Stimulated activated CD4-positive, alpha-beta T cell treated with anti-CD3 and anti-CD28 coated beads, Interleukin-1b, Interleukin-23, amount 100 ng/mL, for 48 hours (primary cell): ENCODE measurements at regions not wholly inside any gene's neighbourhood (a gene's known extent, or its start where the extent isn't known, plus 50 kb on each side); places are given as distances from the start of the nearest gene placed in this dataset.
"Not testable (repeated sequence)": the region's sequence is repeated elsewhere in the genome, so short reads cannot be mapped to it uniquely, and the experiment has no call there.

ENCODE experiments used
- DNase-seq: peaks from one replicate; pipeline ENCODE4 v3.0.0-alpha.2; 2020

DNA sequence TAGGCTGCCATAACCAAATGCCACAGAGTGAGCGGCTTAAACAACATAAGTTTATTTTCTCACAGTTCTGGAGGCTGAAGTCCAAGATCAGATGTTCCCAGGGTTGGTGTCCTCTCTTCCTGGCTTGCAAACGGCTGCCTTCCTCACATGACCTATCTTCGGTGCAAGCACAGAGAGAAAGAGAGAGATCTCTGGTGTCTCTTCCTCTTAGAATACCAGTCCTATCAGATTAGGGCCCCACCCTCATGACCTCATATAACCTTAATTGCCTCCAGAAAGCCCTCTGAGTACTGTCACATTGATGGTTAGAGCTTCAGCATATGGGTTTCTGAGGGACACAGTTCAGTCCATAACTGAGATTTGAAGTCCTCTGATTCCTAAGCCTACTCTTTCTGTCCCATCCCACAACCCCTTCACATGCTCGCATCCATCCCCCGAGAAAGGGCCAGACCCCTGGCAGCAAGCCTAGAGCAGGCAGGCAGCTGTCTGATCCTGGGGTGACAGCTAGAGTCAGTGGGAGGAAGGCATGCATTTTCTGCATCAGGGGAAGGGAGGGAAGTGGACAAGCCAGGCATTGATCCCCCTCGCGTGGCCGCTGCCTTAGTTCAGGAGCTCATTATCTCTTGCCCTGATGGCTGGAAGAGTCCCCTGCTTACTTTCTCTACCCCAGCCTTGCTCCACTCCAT is 114.1 kb downstream of the FAR1 start:
- no peak for DNase-seq

- no peak for DNase-seq
These were observed 116.0 kb downstream of the FAR1 start for GRCh38 chr11:13784441-13784840.

DNA sequence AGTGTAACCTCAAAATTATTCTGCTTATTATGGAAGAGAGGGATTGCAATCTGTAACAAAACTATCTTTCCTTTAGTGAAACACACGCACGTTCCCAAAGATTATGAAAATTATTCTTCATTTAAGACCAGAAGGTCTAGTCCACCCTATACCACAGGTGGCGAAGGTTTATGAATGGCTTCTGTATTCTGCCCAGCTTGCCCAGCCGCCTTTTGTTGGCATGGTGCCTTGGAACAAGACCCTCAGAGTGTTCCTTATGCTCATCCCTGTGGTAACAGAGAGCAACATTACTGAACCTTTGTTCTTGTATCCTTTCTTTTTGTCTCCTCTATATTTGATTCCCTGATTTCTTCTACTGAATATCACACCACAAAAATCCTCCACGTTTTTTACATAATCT is 116.4 kb downstream of the FAR1 start:
- DNase-seq: no peak

DNA sequence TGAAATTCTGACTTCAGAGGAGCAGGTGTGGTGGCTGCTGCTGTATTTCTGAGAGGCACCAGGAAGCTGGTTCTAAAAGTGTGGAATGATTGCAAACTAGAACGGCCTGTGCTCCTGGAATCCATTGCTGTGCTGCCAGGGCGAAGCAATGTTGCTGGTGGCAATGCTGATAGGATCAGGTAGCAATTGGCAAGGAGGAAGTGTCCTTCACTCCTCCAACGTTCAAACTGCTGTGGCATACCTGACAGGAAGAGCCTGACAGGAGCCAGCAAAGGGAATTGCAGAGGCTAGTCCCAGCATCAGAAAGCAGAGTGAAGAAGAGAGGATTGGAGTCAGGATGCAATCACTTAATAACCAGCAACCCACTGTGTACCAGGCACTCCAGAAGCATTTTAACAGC is 118.2 kb downstream of the FAR1 start:
- DNase-seq: no peak

GRCh38 chr11:13797616-13798015 is 129.1 kb downstream of the FAR1 start:
- DNase-seq: not testable (repeated sequence)

DNA sequence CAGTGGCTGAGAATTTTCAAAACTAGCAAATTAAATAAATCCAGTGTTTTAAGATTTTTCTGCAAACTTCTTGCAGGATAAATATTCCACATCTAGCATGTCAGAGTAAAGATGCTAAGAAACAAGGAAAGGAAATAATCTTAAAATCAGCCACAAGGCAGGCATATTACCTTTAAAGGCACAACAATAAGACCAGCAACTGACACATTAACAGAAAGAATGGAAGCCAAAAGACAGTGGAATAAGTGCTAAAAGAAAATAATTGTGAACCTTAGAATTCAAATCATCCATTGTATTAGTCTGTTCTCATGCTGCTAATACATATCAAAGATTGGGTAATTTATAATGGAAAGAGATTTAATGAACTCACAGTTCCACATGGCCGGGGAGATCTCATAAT is 132.4 kb downstream of the FAR1 start:
- no peak for DNase-seq

GRCh38 chr11:13818325-13818724 is 144.2 kb upstream of the SPON1 start:
- DNase-seq: no peak

GRCh38 chr11:13826505-13827278 is 135.8 kb upstream of the SPON1 start:
- DNase-seq: no peak

GRCh38 chr11:13831696-13832095 is 130.8 kb upstream of the SPON1 start:
- DNase-seq: no peak

- no peak for DNase-seq
These were observed 128.1 kb upstream of the SPON1 start for GRCh38 chr11:13834463-13834862.

- DNase-seq: no peak
These were observed 125.9 kb upstream of the SPON1 start for GRCh38 chr11:13836666-13837065.

DNA sequence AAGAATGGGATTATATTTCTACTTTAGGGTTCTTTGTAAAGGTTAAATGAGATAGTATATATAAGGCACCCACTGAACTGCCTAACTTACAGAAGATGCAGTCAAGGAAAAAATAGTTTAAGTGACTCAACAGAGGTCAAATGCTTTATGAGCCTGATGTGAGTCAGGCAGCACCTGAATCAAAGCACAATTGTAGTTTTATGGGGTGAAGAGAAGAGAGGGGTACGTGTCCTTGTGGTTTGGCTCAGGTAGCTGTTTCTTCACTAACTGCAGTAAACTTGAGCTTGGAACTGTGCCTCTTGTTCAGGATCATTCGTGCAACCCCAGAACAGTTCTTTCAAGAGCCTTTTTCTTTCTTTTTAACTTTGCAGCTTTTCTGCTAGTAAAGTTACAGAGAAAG is 125.2 kb upstream of the SPON1 start:
- DNase-seq: no peak

- no peak for DNase-seq
These were observed 121.1 kb upstream of the SPON1 start for GRCh38 chr11:13841393-13841792.

DNA sequence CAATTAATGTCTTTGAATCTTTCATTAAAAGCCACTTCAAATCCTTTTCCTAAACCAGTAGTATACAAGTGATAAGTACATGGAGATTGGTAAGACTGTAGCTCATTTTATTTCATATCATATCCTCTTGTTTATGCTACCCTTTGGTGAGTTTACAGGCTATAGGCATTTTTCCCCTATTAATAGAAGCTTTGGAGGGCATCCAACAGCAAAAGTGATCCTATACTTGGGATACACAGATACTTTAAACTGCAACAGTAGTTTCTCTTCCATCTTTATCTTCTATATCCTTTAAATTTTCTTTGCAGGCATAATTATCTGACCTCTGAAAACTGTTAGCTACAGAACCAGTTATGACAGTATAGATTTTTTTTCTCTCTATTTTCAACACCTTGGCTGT is 114.5 kb upstream of the SPON1 start:
- no peak for DNase-seq

GRCh38 chr11:13850231-13851005 is 112.1 kb upstream of the SPON1 start:
- no peak for DNase-seq

- DNase-seq: no peak
These were observed 110.8 kb upstream of the SPON1 start for GRCh38 chr11:13851691-13852090.

DNA sequence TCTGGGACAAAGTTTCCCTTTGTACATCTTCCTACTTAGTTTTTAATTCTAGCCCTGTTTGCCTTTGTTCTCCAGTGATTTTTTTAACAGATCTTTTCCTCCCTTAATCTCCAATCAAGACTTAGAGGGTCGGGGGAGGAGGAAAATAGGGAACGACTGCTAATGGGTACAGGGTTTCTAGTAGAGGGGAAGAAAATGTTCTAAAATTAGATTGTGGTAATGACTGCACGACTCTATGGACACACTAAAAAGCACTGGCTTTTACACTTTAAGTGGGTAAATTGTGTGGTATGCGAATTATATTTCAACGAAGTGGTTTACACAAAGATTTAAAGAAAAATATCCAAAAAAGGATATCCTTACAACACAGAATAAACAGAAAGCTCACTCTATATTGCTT is 110.0 kb upstream of the SPON1 start:
- no peak for DNase-seq

DNA sequence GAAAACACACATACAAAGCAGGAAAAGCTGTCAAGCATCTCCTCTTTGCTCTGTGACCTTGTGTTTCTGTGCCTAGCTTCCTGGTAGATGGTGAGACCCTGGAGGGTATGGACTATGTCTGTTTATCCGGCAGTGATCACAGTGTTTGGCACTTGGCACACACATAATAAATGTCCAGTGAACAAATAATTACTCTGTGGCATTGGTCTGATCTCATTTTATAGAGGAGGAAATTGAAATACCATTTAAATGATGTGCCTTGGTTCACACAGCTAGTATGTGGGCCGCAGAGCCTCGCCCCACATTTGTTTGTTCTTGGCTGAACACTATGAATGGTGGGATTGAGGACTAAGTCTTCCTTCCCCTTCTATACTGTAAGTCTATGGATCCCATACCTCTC is 104.7 kb upstream of the SPON1 start:
- DNase-seq: no peak

DNA sequence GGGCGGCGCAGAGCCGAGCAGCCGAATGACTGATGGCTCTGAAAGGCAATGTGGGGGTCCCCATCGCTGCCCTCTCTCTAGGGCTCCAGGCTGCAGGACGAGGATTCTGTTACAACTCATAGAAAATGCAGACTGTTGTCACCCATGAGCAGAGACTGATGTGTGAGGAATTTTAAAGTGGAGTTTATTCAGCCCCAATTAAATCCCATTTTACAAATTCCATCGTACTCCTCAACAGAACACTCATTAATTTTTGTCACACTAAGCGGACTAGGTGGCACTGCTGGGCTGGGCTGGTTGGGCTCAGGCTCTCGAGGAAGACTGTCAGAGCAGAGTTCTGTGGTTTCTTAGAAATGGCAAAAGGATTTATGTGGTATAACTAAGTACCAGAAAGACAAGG is 102.6 kb upstream of the SPON1 start:
- DNase-seq: no peak

GRCh38 chr11:13861411-13861810 is 101.1 kb upstream of the SPON1 start:
- DNase-seq: no peak

DNA sequence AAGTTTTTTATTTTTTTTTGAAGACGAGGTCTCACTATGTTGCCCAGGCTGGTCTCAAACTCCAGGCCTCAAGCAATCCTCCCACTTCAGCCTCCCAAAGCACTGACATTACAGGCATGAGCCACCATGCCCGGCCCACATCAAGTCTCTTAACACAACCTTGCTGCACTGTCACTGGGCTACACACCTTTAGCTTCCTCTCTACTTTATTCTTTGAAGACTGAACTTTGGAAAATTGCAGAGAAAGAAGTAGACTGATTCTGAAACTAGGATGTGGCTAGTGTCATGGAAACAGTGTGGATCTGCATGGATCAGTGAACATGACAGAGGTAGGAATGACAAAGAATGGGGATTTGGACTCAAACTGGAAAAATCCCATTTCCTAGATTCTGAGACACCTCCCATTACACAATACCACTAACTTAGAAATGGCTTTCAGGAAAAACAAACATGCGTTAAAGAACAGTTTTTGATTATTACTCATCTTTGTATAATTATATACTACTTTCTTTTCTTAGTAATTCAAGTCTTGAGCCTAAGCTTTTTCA is 99.6 kb upstream of the SPON1 start:
- no peak for DNase-seq

GRCh38 chr11:13868710-13869397 is 93.7 kb upstream of the SPON1 start:
- no peak for DNase-seq

DNA sequence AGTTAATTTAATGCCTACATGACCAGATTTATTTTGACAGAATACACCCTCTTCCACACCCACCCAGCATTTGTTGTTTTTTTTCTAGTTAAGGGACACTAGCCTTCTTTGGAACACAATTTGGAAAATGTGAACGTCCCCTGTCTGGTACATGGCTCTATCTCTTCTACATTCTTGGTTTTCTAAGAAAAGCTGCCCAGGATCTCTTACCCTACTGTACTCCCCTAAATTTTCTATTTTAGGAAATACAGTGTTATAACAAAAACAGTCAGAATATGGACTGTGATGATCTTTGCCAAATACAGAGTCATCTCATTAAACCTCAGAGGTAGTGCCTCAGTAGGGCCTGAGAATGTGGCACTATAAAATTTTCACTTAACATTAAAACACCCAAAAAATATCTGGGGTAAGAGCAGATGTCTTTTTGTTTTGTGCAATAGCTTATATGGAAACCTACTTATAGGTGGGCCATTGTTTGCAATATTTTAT is 93.1 kb upstream of the SPON1 start:
- no peak for DNase-seq
